Central memory CD8-positive, alpha-beta T cell (primary cell): ENCODE measurements at regions not wholly inside any gene's neighbourhood (a gene's known extent, or its start where the extent isn't known, plus 50 kb on each side); places are given as distances from the start of the nearest gene placed in this dataset.

ENCODE experiments used
- ATAC-seq: fragments of 150-1000 bp; cut with Tn5 transposase; replicated peaks from 2 replicates; pipeline ENCODE4 v1.10.0; 2022; ENCODE audit warnings: mild to moderate bottlenecking, moderate FRiP score, moderate number of reproducible peaks; ENCODE audit not compliant: poor library complexity, severe bottlenecking; ENCODE audit errors: extremely low read depth
- DNase-seq, 2 donors: peaks; one replicate each; pipeline ENCODE4 v3.0.0; 2021; ENCODE audit warnings: low spot score in 2 of 2
- H3K27ac Mint-ChIP-seq: one replicate; pipeline ENCODE4 v1.8.0; 2022; ENCODE audit warnings: low read depth, mild to moderate bottlenecking, moderate library complexity, mixed read lengths
- H3K27me3 Mint-ChIP-seq: one replicate; pipeline ENCODE4 v1.8.0; 2022; ENCODE audit warnings: mixed read lengths
- H3K36me3 Mint-ChIP-seq: one replicate; pipeline ENCODE4 v1.8.0; 2022; ENCODE audit warnings: mild to moderate bottlenecking, moderate library complexity, mixed read lengths; ENCODE audit not compliant: insufficient read depth
- H3K4me1 Mint-ChIP-seq: one replicate; pipeline ENCODE4 v1.8.0; 2022; ENCODE audit warnings: mixed read lengths
- H3K4me3 Mint-ChIP-seq: one replicate; pipeline ENCODE4 v1.8.0; 2022; ENCODE audit warnings: mild to moderate bottlenecking, moderate library complexity, mixed read lengths
- H3K9me3 Mint-ChIP-seq: one replicate; pipeline ENCODE4 v1.8.0; 2022; ENCODE audit warnings: mixed read lengths

DNA sequence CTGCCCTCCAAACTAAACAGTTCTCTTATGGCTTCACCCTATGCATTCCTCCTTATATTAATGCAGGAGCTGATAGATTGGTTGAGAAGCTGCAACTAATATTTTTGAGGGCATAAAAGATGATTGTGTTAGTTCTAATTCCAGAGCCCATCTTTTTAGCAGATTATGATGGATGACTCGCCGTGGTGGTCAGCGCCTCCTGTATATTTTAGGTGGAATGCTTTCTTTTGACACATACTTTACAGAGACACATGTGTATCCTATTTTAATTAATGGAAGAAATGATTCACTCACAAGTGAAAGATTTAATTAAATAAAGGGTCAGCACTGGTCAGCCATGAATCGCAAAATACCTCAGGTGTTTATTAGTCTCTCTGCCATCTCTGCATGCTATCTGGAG, 120.7 kb downstream of the TM2D1 start:
- H3K4me3 Mint-ChIP-seq = no peak overlapping the region
- ATAC-seq (no peak), DNase-seq (no peak)
- H3K27me3 Mint-ChIP-seq = peaks cover 12% of the 10 kb centered on the region
- H3K9me3 Mint-ChIP-seq = no peaks in the 10 kb centered on the region
- H3K27ac Mint-ChIP-seq = no peak overlapping the region
- no peaks in the 10 kb centered on the region for H3K4me1 Mint-ChIP-seq
- H3K36me3 Mint-ChIP-seq = no peaks in the 10 kb centered on the region

- no peaks in the 10 kb centered on the region for H3K9me3 Mint-ChIP-seq
- no peak for ATAC-seq
- DNase-seq = no peak
- no peak overlapping the region for H3K4me3 Mint-ChIP-seq
- H3K27me3 Mint-ChIP-seq = peaks cover 21% of the 10 kb centered on the region
- H3K27ac Mint-ChIP-seq = no peak overlapping the region
- H3K4me1 Mint-ChIP-seq = no peaks in the 10 kb centered on the region
- H3K36me3 Mint-ChIP-seq = no peaks in the 10 kb centered on the region
These were observed 122.3 kb downstream of the TM2D1 start for GRCh38 chr1:61602663-61603062.

GRCh38 chr1:61597601-61598000, 127.3 kb downstream of the TM2D1 start:
- Mint-ChIP-seq H3K27ac (no peak overlapping the region), H3K27me3 (peaks cover 66% of the 10 kb centered on the region), H3K4me3 (no peak overlapping the region), H3K9me3 (no peaks in the 10 kb centered on the region), H3K36me3 (no peaks in the 10 kb centered on the region), H3K4me1 (no peaks in the 10 kb centered on the region)
- ATAC-seq (no peak), DNase-seq (no peak)

GRCh38 chr1:61593331-61593730, 131.6 kb downstream of the TM2D1 start:
- H3K36me3 Mint-ChIP-seq = peaks cover 2% of the 10 kb centered on the region
- no peak for ATAC-seq
- no peaks in the 10 kb centered on the region for H3K4me1 Mint-ChIP-seq
- no peak for DNase-seq
- H3K9me3 Mint-ChIP-seq = no peaks in the 10 kb centered on the region
- H3K27me3 Mint-ChIP-seq = peaks cover 70% of the 10 kb centered on the region
- no peak overlapping the region for H3K4me3 Mint-ChIP-seq
- no peak overlapping the region for H3K27ac Mint-ChIP-seq

DNA sequence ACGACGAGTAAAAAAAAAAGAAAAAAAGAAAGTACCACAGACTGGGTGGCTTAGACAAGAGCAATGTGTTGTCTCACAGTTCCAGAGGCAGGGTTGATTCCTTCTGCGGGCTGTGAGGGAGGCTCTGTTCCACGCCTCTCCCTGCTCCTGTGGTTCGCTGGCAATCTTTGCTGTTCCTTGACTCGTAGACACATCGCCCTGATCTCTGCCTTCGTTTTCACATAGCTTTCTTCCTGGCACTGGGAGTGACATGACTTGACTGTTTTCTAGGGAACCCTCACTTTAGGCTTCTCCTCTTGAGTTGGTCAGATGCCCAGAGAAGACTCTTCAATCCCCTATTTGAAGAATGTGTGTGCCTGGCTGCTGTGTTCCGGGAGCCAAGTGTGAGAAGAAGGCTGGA, 133.6 kb downstream of the TM2D1 start:
- Mint-ChIP-seq H3K4me1 (no peaks in the 10 kb centered on the region), H3K36me3 (peaks cover 2% of the 10 kb centered on the region), H3K9me3 (no peaks in the 10 kb centered on the region), H3K4me3 (no peak overlapping the region), H3K27ac (no peak overlapping the region), H3K27me3 (peaks cover 59% of the 10 kb centered on the region)
- no peak for ATAC-seq
- no peak for DNase-seq

GRCh38 chr1:61588736-61589672, 135.9 kb downstream of the TM2D1 start:
- Mint-ChIP-seq H3K4me3 (no peak overlapping the region), H3K9me3 (no peaks in the 10 kb centered on the region)

DNA sequence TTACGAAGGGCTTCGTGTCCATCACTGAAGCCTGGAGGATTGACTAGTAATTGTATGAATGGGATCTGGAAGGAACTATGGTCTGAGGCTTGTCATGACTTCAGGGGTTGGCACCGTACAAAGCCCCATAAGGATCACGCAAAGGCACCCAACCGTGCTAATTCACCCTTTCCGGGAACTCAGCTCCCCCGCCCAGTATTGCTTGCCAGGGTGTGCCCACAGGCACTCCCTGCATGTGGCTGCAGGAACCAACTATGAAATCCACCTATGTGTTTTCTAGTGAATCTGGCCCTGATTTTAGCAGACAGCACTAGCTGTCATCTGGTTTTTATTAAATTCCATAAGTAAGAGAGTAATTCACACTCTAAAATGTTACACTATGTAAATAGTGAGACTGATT, 139.2 kb downstream of the TM2D1 start:
- DNase-seq (no peak), ATAC-seq (no peak)
- no peak overlapping the region for H3K27ac Mint-ChIP-seq
- H3K4me1 Mint-ChIP-seq = no peaks in the 10 kb centered on the region
- H3K36me3 Mint-ChIP-seq = no peaks in the 10 kb centered on the region
- peaks cover 9% of the 10 kb centered on the region for H3K27me3 Mint-ChIP-seq
- no peak overlapping the region for H3K4me3 Mint-ChIP-seq
- no peaks in the 10 kb centered on the region for H3K9me3 Mint-ChIP-seq

More at GRCh38 chr1:61588736-61589672, 135.9 kb downstream of the TM2D1 start:
- peaks cover 36% of the 10 kb centered on the region for H3K27me3 Mint-ChIP-seq
- peaks cover 2% of the 10 kb centered on the region for H3K36me3 Mint-ChIP-seq
- no peaks in the 10 kb centered on the region for H3K4me1 Mint-ChIP-seq
- H3K27ac Mint-ChIP-seq = no peak overlapping the region
- ATAC-seq = peak; percentile 54
- no peak for DNase-seq

GRCh38 chr1:61583703-61584102, 141.2 kb downstream of the TM2D1 start:
- DNase-seq (no peak), ATAC-seq (no peak)
- H3K27ac Mint-ChIP-seq = no peak overlapping the region
- peaks cover 21% of the 10 kb centered on the region for H3K27me3 Mint-ChIP-seq
- no peaks in the 10 kb centered on the region for H3K4me1 Mint-ChIP-seq
- no peak overlapping the region for H3K4me3 Mint-ChIP-seq
- no peaks in the 10 kb centered on the region for H3K36me3 Mint-ChIP-seq
- H3K9me3 Mint-ChIP-seq = no peaks in the 10 kb centered on the region

- no peak for ATAC-seq
- Mint-ChIP-seq H3K27me3 (peaks cover 45% of the 10 kb centered on the region), H3K36me3 (no peaks in the 10 kb centered on the region)
These were observed 143.7 kb downstream of the TM2D1 start for GRCh38 chr1:61581251-61581650.

DNA sequence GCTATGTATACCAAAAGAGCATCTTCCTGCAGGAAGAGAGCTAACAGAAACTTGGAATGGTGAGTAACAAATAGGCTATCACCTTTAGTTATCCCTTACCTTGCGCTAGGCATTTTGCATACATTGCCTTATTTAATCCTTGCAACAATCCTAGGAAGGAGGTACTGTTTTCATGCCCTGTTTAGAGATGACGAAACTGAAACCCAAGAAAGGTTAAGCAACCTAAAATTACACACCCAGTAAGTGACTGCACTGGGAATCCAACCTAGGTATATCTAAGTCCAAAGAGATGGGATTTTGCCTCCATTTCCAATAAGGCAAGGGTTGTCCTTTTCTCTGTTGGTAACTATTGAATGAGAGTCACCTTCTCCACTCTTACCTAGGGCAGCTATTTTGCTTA, 144.5 kb downstream of the TM2D1 start:
- ATAC-seq (no peak), DNase-seq (no peak)
- Mint-ChIP-seq H3K4me1 (no peaks in the 10 kb centered on the region), H3K27me3 (peaks cover 53% of the 10 kb centered on the region), H3K4me3 (no peak overlapping the region), H3K9me3 (no peaks in the 10 kb centered on the region), H3K36me3 (no peaks in the 10 kb centered on the region), H3K27ac (no peak overlapping the region)

More at GRCh38 chr1:61581251-61581650, 143.7 kb downstream of the TM2D1 start:
- Mint-ChIP-seq H3K4me3 (no peak overlapping the region), H3K27ac (no peak overlapping the region), H3K4me1 (no peaks in the 10 kb centered on the region), H3K9me3 (no peaks in the 10 kb centered on the region)
- DNase-seq = no peak

DNA sequence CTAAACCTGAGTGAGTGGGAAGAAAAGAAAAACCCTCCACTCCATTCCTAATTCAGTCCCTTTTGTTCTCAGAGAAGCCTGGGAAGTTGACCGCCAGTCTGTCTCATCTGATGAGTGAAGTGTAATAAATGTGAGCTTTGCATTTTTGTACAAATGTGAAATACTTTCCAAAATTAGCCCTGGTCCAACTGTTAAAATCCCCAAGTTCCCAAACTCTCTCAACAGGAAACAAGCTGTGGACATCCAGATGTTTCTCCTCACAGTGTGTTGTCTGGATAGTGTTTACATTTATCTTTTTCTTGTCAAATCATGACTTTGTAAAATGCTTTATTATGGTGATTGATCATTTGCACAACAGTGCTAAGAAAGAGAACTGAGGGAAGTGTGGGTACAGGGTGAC, 145.1 kb downstream of the TM2D1 start:
- H3K27me3 Mint-ChIP-seq = peaks cover 59% of the 10 kb centered on the region
- no peak for ATAC-seq
- no peak overlapping the region for H3K4me3 Mint-ChIP-seq
- no peaks in the 10 kb centered on the region for H3K4me1 Mint-ChIP-seq
- H3K9me3 Mint-ChIP-seq = no peaks in the 10 kb centered on the region
- DNase-seq = no peak
- H3K27ac Mint-ChIP-seq = no peak overlapping the region
- no peaks in the 10 kb centered on the region for H3K36me3 Mint-ChIP-seq

GRCh38 chr1:61572046-61572445, 152.9 kb downstream of the TM2D1 start:
- H3K4me1 Mint-ChIP-seq = no peaks in the 10 kb centered on the region
- peaks cover 44% of the 10 kb centered on the region for H3K27me3 Mint-ChIP-seq
- no peaks in the 10 kb centered on the region for H3K36me3 Mint-ChIP-seq
- H3K9me3 Mint-ChIP-seq = no peaks in the 10 kb centered on the region
- H3K27ac Mint-ChIP-seq = no peak overlapping the region
- no peak for DNase-seq
- no peak for ATAC-seq
- no peak overlapping the region for H3K4me3 Mint-ChIP-seq

- no peaks in the 10 kb centered on the region for H3K4me1 Mint-ChIP-seq
- H3K4me3 Mint-ChIP-seq = no peak overlapping the region
- no peak overlapping the region for H3K27ac Mint-ChIP-seq
- H3K27me3 Mint-ChIP-seq = peaks cover 25% of the 10 kb centered on the region
- ATAC-seq (no peak), DNase-seq (no peak)
- H3K36me3 Mint-ChIP-seq = no peaks in the 10 kb centered on the region
- peaks cover 7% of the 10 kb centered on the region for H3K9me3 Mint-ChIP-seq
These were observed 154.8 kb downstream of the TM2D1 start for GRCh38 chr1:61570191-61570590.
